ENCODE measurements at regions not wholly inside any gene's neighbourhood (a gene's known extent, or its start where the extent isn't known, plus 50 kb on each side); places are given as distances from the start of the nearest gene placed in this dataset.
A peak's percentile ranks its signal among the peaks of the same experiment; 100 is the strongest.

DNA sequence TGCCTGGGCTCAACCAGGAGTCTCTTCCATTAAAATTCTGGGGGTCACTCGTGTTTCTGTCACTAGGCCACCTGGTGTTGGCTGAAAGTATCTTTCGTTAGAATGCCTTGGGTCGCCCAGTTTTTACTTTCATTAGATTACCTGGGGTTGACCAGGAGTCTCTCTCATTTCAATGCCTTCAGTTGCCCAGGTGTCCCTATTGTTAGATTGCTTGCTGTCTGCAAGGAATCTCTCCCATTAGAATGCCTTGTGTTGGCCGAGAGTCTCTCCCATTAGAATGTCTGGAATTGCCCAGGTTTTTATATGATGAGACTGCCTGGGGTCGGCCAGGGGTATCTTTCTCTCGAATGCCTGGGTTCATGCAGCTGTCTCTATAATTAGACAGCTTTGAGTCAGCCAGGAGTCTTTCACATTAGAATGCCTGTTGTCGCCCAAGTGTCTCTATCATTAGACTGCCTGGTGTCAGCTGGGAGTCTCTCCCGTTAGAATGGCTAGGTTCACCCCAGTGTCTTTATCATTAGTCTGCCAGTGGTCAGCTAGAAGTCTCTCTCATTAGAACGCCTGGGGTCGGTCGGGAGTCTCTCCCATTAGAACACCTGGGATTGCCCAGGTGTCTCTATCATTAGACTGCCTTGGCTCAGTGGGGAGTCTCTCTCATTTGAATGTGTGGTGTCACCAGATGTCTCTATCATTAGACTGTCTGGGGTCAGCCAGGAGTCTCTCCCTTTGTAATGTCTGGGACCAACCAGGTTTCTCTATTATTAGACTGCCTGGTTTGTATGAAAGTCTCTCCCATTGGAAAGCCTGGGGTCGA is 1446.8 kb downstream of the UQCRFS1 start:
- H3K4me1 Mint-ChIP-seq (ENCODE audit: low read depth) = no peaks in the 10 kb centered on the region
- peaks cover 10% of the 10 kb centered on the region for H3K36me3 Mint-ChIP-seq
- H3K27ac Mint-ChIP-seq = no peak overlapping the region
- H3K4me3 Mint-ChIP-seq = no peak overlapping the region
- peaks cover 46% of the 10 kb centered on the region for H3K9me3 Mint-ChIP-seq (ENCODE audit: low read depth)
- no peaks in the 10 kb centered on the region for H3K27me3 Mint-ChIP-seq

DNA sequence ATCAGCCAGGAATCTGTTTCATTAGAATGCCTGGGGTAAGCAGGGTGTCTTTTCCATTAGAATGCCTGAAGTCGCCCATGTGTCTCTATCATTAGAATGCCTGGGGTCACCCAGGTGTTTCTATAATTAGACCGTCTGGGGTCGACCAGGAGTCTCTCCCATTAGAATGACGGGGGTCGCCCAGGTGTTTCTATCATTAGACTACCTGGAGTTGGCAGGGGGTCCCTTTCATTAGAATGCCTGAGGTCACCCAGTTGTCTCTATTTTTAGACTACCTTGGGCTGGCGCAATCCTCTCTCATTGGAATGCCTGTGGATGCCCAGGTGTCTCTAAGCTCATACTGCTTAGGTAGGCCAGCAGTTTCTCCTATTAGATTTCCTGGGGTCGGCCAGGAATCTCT is 1447.6 kb downstream of the UQCRFS1 start:
- no peaks in the 10 kb centered on the region for H3K27me3 Mint-ChIP-seq
- peaks cover 10% of the 10 kb centered on the region for H3K36me3 Mint-ChIP-seq
- no peaks in the 10 kb centered on the region for H3K4me1 Mint-ChIP-seq (ENCODE audit: low read depth)
- no peak overlapping the region for H3K27ac Mint-ChIP-seq
- H3K9me3 Mint-ChIP-seq (ENCODE audit: low read depth) = peaks cover 51% of the 10 kb centered on the region
- no peak overlapping the region for H3K4me3 Mint-ChIP-seq

DNA sequence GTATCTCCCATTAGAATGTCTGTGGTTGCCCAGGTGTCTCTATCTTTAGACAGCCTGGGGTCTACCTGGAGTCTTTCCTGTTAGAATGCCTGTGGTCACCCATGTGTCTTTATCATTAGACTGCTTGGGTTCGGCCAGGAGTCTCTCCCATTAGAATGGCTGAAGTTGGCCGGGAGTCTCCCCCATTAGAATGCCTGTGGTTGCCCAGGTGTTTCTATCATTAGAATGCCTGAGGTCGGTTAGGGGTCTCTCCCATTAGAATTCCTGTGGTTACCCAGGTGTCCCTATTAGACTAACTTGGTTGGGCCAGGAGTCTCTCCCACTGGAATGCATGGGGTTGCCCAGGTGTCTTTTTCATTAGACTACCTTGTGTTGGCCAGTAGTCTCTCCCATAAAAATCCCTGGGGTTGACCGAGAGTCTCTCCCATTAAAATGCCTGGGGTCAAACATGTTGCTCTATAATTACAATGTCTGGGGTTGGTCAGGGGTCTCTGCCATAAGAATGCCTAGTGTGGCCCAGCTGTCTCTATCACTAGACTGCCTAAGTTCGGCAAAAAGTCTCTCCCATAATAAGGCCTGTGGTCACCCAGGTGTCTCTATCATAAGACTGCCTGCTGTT is 1448.7 kb downstream of the UQCRFS1 start:
- H3K4me1 Mint-ChIP-seq (ENCODE audit: low read depth) = no peaks in the 10 kb centered on the region
- no peak overlapping the region for H3K4me3 Mint-ChIP-seq
- H3K27me3 Mint-ChIP-seq = no peaks in the 10 kb centered on the region
- peaks cover 50% of the 10 kb centered on the region for H3K9me3 Mint-ChIP-seq (ENCODE audit: low read depth)
- H3K27ac Mint-ChIP-seq = no peak overlapping the region
- H3K36me3 Mint-ChIP-seq = peaks cover 10% of the 10 kb centered on the region

DNA sequence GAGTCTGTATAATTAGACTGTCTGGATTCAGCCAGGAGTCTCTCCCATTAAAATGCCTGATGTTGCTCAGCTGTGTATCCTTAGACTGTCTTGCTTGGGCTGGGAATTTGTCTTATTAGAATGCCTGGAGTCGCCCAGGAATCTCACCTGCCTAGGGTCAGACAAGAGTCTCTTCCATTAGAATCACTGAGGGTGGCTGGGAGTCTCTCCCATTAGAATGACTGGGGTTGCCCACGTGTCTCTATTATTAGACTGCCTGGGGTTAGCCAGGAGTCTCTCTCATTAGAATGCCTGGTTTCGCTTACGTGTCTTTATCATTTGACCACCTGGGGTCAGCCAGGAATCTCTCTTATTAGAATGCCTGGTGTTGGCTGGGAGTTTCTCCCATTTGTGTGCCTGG is 1450.0 kb downstream of the UQCRFS1 start:
- Mint-ChIP-seq H3K36me3 (peaks cover 12% of the 10 kb centered on the region), H3K27me3 (no peaks in the 10 kb centered on the region), H3K4me3 (no peak overlapping the region), H3K27ac (no peak overlapping the region), H3K9me3 (ENCODE audit: low read depth) (peaks cover 49% of the 10 kb centered on the region), H3K4me1 (ENCODE audit: low read depth) (no peaks in the 10 kb centered on the region)

GRCh38 chr19:27759896-27760295 is 1453.1 kb downstream of the UQCRFS1 start:
- peaks cover 47% of the 10 kb centered on the region for H3K9me3 Mint-ChIP-seq (ENCODE audit: low read depth)

GRCh38 chr19:27758626-27759505 is 1454.1 kb downstream of the UQCRFS1 start:
- H3K27ac Mint-ChIP-seq = no peak overlapping the region
- H3K9me3 Mint-ChIP-seq (ENCODE audit: low read depth) = peaks cover 48% of the 10 kb centered on the region
- H3K4me3 Mint-ChIP-seq = no peak overlapping the region
- H3K27me3 Mint-ChIP-seq = no peaks in the 10 kb centered on the region
- peaks cover 17% of the 10 kb centered on the region for H3K36me3 Mint-ChIP-seq
- no peaks in the 10 kb centered on the region for H3K4me1 Mint-ChIP-seq (ENCODE audit: low read depth)

More at GRCh38 chr19:27759896-27760295, 1453.1 kb downstream of the UQCRFS1 start:
- Mint-ChIP-seq H3K36me3 (peaks cover 18% of the 10 kb centered on the region), H3K4me3 (no peak overlapping the region), H3K4me1 (ENCODE audit: low read depth) (no peaks in the 10 kb centered on the region), H3K27me3 (no peaks in the 10 kb centered on the region), H3K27ac (no peak overlapping the region)

DNA sequence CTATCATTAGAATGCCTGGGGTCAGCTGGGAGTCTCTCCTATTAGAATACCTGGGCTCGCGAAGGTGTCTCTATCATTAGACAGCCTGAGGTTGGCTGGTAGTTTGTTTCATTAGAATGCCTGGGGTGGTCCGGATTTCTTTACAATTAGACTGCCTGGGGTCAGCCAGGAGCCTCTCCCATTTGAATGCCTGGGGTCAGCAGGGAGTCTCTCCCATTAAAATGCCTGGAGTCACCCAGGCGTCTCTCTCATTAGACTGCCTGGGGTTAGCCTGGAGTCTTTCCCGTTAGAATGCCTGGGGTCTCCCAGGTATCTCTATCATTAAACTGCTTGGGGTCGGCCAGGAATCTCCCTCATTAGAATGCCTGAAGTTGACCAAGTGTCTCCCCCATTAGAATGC is 1458.3 kb downstream of the UQCRFS1 start:
- Mint-ChIP-seq H3K27ac (no peak overlapping the region), H3K36me3 (peaks cover 15% of the 10 kb centered on the region), H3K27me3 (no peaks in the 10 kb centered on the region), H3K4me3 (no peak overlapping the region), H3K9me3 (ENCODE audit: low read depth) (peaks cover 26% of the 10 kb centered on the region), H3K4me1 (ENCODE audit: low read depth) (no peaks in the 10 kb centered on the region)

DNA sequence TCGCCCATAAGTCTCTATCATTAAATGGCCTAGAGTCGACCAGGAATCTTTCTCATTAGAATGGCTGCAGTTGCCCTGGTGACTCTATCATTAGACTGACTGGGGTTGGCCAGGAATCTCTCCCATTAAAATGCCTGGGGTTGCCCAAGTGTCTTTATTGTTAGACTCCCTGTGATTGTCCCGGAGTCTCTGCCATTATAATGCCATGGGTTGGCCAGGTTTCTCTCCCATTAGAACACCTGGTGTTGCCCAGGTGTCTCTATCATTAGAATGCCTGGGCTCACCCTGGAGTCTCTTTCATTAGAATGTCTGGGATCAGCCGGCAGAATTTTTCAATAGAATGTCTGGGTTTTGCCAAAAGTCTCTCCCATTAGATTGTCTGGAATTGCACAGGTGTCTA is 1459.3 kb downstream of the UQCRFS1 start:
- no peak overlapping the region for H3K27ac Mint-ChIP-seq
- H3K27me3 Mint-ChIP-seq = no peaks in the 10 kb centered on the region
- H3K4me3 Mint-ChIP-seq = no peak overlapping the region
- H3K9me3 Mint-ChIP-seq (ENCODE audit: low read depth) = peaks cover 27% of the 10 kb centered on the region
- H3K36me3 Mint-ChIP-seq = peaks cover 12% of the 10 kb centered on the region
- H3K4me1 Mint-ChIP-seq (ENCODE audit: low read depth) = no peaks in the 10 kb centered on the region

GRCh38 chr19:27752530-27753184 is 1460.3 kb downstream of the UQCRFS1 start:
- Mint-ChIP-seq H3K4me3 (no peak overlapping the region), H3K4me1 (ENCODE audit: low read depth) (no peaks in the 10 kb centered on the region), H3K27ac (no peak overlapping the region), H3K27me3 (no peaks in the 10 kb centered on the region), H3K9me3 (ENCODE audit: low read depth) (peaks cover 26% of the 10 kb centered on the region), H3K36me3 (peaks cover 17% of the 10 kb centered on the region)

DNA sequence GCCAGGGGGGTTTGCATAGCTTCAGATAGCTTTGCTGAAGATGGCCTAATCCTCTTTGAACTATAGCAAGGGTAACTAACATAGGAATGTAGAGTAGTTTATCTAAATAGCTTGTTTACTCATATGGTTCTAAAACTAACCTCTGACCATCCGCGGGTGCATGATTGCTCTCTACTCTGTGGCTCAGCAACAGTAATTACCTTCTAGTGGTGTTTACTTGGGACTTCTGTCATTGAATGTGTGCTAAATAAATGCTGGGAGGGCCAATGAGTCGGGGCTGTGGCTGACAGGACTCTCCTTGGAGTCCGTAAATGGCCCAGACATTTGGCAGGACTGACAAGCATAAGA is 1461.9 kb downstream of the UQCRFS1 start:
- H3K27me3 Mint-ChIP-seq = no peaks in the 10 kb centered on the region
- H3K4me1 Mint-ChIP-seq (ENCODE audit: low read depth) = peaks cover 2% of the 10 kb centered on the region

GRCh38 chr19:27750391-27751043 is 1462.4 kb downstream of the UQCRFS1 start:
- H3K27me3 Mint-ChIP-seq = no peaks in the 10 kb centered on the region
- H3K4me1 Mint-ChIP-seq (ENCODE audit: low read depth) = peaks cover 4% of the 10 kb centered on the region
- H3K9me3 Mint-ChIP-seq (ENCODE audit: low read depth) = peaks cover 17% of the 10 kb centered on the region
- no peak overlapping the region for H3K4me3 Mint-ChIP-seq
- peaks cover 19% of the 10 kb centered on the region for H3K36me3 Mint-ChIP-seq
- no peak overlapping the region for H3K27ac Mint-ChIP-seq

More for the DNA sequence above, 1461.9 kb downstream of the UQCRFS1 start:
- no peak overlapping the region for H3K4me3 Mint-ChIP-seq
- H3K9me3 Mint-ChIP-seq (ENCODE audit: low read depth) = peaks cover 18% of the 10 kb centered on the region
- peaks cover 19% of the 10 kb centered on the region for H3K36me3 Mint-ChIP-seq
- no peak overlapping the region for H3K27ac Mint-ChIP-seq

DNA sequence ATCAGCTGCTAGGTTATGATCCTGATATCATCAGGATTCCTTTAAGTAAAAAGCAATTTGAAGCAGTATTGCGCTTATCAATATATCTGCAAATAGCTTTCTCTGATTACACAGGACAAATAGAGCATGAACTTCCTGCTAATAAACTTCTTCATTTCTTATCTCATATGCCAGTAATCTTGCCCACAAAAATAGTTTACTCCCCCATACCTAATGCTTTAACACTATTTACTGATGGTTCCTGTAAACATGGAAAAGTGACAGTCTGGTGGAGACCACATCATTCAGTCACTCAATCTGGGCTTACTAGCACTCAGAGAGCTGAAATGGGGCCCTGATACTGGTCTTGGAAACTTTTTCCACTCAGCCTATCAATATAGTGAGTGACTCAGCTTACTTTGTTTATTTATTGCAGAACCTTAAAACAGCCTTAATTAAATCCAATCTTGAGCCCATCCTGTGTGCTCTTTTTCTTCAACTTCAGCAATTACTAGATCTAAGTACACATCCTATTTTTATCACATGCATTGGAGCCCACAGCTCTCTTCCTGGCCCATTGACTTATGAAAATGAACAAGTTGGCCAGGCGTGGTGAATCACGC is 1464.3 kb downstream of the UQCRFS1 start:
- peaks cover 27% of the 10 kb centered on the region for H3K36me3 Mint-ChIP-seq
- peaks cover 10% of the 10 kb centered on the region for H3K9me3 Mint-ChIP-seq (ENCODE audit: low read depth)
- no peak overlapping the region for H3K27ac Mint-ChIP-seq
- no peaks in the 10 kb centered on the region for H3K27me3 Mint-ChIP-seq
- peaks cover 4% of the 10 kb centered on the region for H3K4me1 Mint-ChIP-seq (ENCODE audit: low read depth)
- H3K4me3 Mint-ChIP-seq = no peak overlapping the region

DNA sequence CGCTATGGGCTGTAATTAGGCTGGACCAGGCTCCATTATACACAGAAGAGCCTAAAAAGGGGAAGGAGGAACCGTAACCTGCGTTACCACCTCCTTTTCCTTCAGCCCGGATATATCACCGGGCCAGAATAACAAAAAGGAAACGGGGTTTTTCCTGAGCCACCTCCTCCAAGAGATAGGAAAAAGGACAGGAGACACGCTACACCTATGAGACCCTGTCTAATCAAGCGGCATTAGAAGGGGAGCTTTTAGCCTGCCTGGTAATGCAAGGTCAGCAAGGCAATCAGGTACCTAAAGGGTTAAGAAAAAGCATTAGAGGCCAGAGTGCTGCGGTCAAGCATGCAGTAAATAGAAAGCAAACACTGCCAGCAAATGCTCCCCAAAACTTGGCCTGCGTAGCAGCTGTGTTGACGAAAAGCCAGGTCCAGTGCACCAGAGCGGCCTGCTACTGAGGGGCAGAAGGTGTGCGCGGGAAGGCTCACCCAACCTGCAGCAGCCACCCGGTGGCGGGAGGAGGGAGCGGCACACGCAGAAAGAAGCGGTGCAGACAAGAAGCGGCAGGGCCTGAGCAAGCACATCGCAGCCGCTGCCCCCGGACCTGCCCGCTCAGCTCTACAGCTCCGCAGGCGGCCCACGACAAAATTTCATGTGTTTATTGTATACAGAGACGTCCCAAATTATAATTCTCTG is 1466.1 kb downstream of the UQCRFS1 start:
- Mint-ChIP-seq H3K9me3 (ENCODE audit: low read depth) (peaks cover 24% of the 10 kb centered on the region), H3K27me3 (no peaks in the 10 kb centered on the region), H3K36me3 (peaks cover 33% of the 10 kb centered on the region), H3K4me3 (peak overlapping the region; percentile 3), H3K27ac (no peak overlapping the region), H3K4me1 (ENCODE audit: low read depth) (peaks cover 4% of the 10 kb centered on the region)

Measured in activated naive CD8-positive, alpha-beta T cell (primary cell).